SH-SY5Y (cell line): ENCODE measurements at regions not wholly inside any gene's neighbourhood (a gene's known extent, or its start where the extent isn't known, plus 50 kb on each side); places are given as distances from the start of the nearest gene placed in this dataset.

Source experiments
- GATA2 ChIP-seq: IDR thresholded peaks from 2 replicates; pipeline ENCODE4 v1.6.1; 2011; ENCODE audit warnings: mild to moderate bottlenecking, low read depth, low read length
- GATA3 ChIP-seq: IDR thresholded peaks from 2 replicates; pipeline ENCODE4 v1.6.1; 2011; ENCODE audit warnings: low read depth, mild to moderate bottlenecking, low read length, moderate library complexity

- TF ChIP-seq GATA2 (no peak), GATA3 (no peak)
Observed at GRCh38 chr1:185562461-185563359, 171.5 kb upstream of the HMCN1 start.
